DMS 273 treated with DMSO at 0.1 percent for 48 hours (cell line): ENCODE measurements at regions not wholly inside any gene's neighbourhood (a gene's known extent, or its start where the extent isn't known, plus 50 kb on each side); places are given as distances from the start of the nearest gene placed in this dataset.
"Not testable (repeated sequence)": the region's sequence is repeated elsewhere in the genome, so short reads cannot be mapped to it uniquely, and the experiment has no call there.

Source experiments
- DNase-seq: peaks from one replicate; lab custom pipeline; 2025; lab: John Stamatoyannopoulos, UW

GRCh38 chr11:38582151-38582550 is 1984.1 kb upstream of the RAG2 start:
- no peak for DNase-seq

DNA sequence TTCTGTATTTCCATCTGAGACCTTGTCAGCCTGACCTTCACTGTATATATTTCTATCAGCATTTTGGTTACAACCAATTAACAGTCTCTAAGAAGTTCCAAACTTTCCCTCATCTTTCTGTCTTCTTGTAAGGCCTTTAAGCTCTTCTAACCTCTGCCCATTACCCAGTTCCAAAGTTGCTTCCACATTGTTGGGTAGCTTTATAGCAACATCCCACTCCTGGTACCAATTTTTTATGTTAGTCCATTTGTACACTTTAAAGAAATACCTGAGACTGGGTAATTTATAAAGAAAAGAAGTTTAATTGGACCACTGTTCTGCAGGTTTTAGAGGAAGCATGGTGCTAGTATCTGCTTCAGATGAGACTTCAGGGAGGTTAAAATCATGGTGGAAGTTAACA is 1979.7 kb upstream of the RAG2 start:
- no peak for DNase-seq

DNA sequence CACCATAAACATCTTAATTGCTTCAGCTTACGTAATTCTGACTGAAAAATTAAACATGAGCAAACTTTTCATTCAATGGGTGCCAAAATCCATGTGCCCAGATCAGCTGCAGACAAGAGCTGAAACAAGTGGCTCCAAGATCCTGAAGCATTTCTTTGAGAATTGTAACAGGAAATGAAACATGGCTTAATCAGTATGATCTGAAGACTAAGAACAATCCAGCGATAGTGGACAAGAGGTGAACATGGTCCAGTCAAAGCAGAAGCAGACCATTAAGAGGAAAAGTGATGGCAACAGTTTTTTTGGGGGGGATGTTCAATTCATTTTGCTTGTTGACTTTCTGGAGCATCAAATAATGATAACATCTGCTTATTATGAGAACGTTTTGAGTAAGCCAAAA is 1964.5 kb upstream of the RAG2 start:
- no peak for DNase-seq

GRCh38 chr11:38553148-38553547 is 1955.1 kb upstream of the RAG2 start:
- DNase-seq: no peak

DNA sequence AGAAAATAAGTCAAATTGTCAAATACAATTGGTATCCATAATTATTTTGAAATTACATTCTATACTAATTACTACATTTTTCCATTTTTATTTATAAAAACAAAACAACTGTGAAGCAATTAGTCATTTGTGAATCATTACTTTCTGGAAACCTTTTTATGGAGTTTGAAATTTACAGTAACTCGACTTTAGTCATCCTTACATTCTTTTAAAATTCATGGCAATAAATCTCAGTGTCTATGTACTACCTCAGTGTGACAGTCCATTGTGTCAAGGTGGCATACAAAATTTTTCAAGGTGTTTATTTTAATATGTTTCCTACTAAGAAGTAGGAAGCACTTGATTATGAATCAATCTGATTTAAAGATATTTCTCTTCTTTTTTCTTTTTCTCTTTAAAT is 1949.4 kb upstream of the RAG2 start:
- no peak for DNase-seq

DNA sequence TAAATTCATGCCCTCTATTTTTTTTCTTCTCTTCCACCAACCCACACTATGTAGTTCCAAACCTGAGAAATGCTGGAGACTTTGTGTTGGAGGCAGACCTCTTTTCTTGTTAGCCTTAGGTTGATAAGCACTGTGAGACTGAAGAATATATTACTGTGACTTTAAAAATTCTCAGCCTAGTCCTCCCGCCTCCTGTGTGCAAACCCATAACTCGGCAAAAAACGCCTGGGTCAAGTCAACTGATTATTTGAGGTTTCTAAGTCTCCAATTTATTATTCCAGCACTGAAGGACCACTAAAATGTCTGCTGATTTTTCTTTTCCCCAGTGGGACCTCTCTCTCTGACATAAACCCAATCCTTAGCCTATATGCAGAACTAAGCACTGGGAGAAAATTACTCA is 1946.0 kb upstream of the RAG2 start:
- no peak for DNase-seq

DNA sequence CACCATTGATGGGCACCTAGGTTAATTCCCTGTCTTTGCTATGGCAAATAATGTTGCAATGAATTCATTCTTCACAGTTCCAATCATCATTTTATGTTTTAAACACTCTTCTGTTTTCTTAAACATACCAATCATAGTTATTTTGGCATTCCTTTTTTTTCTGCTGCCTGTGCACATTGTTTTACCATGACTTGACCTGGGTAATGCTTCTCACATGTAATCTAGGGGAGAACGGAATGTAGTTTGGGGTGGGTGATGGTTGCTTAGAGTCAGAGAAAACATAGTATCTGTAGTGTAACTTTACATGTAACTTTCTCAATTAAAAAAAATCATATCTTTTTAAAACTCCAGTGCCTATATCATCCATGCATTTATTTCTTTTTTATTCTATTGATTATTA is 1945.3 kb upstream of the RAG2 start:
- no peak for DNase-seq

- no peak for DNase-seq
Observed at GRCh38 chr11:38538866-38539680, 1941.0 kb upstream of the RAG2 start.

DNA sequence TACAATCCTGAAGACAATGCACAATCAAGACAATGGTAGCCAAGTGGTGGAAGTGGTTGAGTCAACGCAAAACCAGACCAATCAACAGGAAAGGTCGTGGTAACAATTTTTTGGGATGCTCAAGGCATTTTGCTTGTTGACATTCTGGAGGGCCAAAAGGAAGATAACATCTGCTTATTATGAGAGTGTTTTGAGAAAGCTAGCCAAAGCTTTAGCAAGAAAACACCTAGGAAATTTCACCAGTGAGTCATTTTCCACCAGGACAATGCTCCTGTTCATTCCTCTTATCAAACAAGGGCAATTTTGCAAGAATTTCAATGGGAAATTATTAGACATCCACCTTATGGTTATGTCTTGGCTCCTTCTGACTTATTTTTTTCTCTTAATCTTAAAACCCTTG is 1932.2 kb upstream of the RAG2 start:
- DNase-seq: no peak

- no peak for DNase-seq
Observed at GRCh38 chr11:38524945-38525344, 1926.9 kb upstream of the RAG2 start.

GRCh38 chr11:38517991-38518390 is 1920.0 kb upstream of the RAG2 start:
- DNase-seq: no peak

- DNase-seq: not testable (repeated sequence)
Observed at GRCh38 chr11:38512830-38513229, 1914.8 kb upstream of the RAG2 start.

- DNase-seq: no peak
Observed at GRCh38 chr11:38510041-38510440, 1912.0 kb upstream of the RAG2 start.

DNA sequence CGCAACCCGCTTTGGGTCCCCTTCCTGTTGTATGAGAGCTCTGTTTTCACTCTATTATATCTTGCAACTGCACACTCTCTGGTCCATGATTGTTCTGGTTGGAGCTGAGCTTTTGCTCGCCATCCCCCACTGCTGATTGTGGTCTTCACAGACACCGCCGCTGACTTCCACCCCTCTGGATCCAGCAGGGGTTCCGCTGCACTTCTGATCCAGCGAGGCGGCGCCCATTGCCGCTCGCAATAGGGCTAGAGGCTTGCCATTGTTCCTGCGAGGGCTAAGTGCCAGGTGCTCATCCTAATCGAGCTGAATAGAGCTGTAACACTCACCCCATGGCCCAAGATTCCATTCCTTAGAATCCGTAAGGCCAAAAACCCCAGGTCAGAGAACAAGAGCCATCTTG is 1905.8 kb upstream of the RAG2 start:
- DNase-seq: no peak

GRCh38 chr11:38498721-38499120 is 1900.7 kb upstream of the RAG2 start:
- no peak for DNase-seq

- no peak for DNase-seq
Observed at GRCh38 chr11:38491986-38492385, 1894.0 kb upstream of the RAG2 start.

DNA sequence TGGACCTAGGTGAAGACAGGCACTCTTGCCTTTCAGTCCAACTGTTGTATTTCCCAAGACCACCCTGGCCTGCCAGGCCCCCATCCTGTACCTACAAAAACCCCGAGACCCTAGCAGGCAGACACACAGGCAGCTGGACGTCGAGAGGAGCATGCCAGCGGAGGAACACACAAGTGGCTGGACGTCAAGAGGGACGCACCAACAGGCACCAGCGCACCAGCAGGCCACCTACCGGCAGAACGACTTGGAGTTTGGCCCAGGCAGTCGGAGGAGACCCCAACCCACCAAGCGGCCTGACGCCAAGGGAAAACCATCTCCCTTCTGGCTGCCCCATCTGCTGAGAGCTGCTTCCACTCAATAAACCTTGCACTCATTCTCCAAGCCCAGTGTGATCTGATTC is 1883.4 kb upstream of the RAG2 start:
- no peak for DNase-seq

GRCh38 chr11:38476808-38477575 is 1879.0 kb upstream of the RAG2 start:
- DNase-seq: no peak

- no peak for DNase-seq
Observed at GRCh38 chr11:38461751-38462150, 1863.7 kb upstream of the RAG2 start.

- no peak for DNase-seq
Observed at GRCh38 chr11:38460896-38461295, 1862.9 kb upstream of the RAG2 start.

DNA sequence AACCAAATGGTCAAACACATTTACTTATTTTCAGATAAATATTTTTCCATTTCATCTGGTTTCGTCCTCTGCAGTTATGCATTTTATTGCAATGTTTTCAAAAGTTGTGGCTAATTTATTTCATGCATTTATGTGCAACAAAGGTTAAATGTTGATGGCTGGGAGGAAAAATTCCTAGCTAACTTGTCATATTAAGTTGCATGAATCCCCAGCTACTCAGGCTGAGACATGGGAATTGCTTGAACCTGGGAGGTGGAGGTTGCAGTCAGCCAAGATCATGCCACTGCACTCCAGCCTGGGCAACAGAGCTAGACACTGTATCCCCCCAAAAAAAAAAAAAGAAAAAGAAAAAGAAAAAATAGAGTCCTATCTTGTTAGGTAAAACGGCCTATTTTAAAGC is 1862.4 kb upstream of the RAG2 start:
- DNase-seq: no peak

GRCh38 chr11:38456371-38456770 is 1858.3 kb upstream of the RAG2 start:
- no peak for DNase-seq

- no peak for DNase-seq
Observed at GRCh38 chr11:38448284-38448683, 1850.2 kb upstream of the RAG2 start.

DNA sequence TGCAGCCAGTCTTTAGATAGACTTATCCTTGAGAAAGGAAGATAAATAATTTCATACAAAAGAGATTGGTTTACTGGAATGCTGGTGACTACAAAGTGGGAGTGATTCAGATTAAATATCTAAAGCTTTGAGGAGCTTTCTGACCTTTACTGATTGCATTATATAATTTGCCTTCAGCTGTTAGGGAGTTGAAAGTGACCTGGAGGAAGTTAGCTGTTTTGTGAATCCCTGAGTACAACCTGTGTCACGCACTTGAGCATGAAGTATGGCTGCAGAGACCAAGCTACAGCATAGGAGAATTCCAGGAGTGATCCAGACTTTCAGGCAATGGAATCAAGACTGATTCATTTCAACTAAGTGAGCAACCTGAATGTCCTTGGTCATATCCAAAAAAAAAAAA is 1848.3 kb upstream of the RAG2 start:
- no peak for DNase-seq
